ENCODE measurements at regions not wholly inside any gene's neighbourhood (a gene's known extent, or its start where the extent isn't known, plus 50 kb on each side); places are given as distances from the start of the nearest gene placed in this dataset.
"Not testable (repeated sequence)": the region's sequence is repeated elsewhere in the genome, so short reads cannot be mapped to it uniquely, and the experiment has no call there.

GRCh38 chr16:22436823-22437652 lies 62.6 kb upstream of the CDR2 start:
- peak; percentile 40 for DNase-seq

- DNase-seq = not testable (repeated sequence)
Measured at GRCh38 chr16:22436326-22436822, 62.0 kb upstream of the CDR2 start.

GRCh38 chr16:22431314-22431713 lies 56.9 kb upstream of the CDR2 start:
- DNase-seq = not testable (repeated sequence)

- no peak for DNase-seq
Measured at GRCh38 chr16:22428654-22429053, 54.2 kb upstream of the CDR2 start.

GRCh38 chr16:22427556-22427955 lies 53.1 kb upstream of the CDR2 start:
- DNase-seq = no peak

GRCh38 chr16:22425847-22426246 lies 51.4 kb upstream of the CDR2 start:
- no peak for DNase-seq

GRCh38 chr16:22425036-22425801 lies 50.8 kb upstream of the CDR2 start:
- no peak for DNase-seq

GRCh38 chr16:22424161-22424937 lies 49.9 kb upstream of the CDR2 start:
- DNase-seq = no peak

Measured in NCI-H1105 treated with DMSO at 0.1 percent for 48 hours (cell line).